ENCODE measurements at regions not wholly inside any gene's neighbourhood (a gene's known extent, or its start where the extent isn't known, plus 50 kb on each side); places are given as distances from the start of the nearest gene placed in this dataset.

- TF ChIP-seq CTCF (IDR thresholded peaks at IDR 0.05), result no peak
- no peak for TF ChIP-seq POLR2A (IDR thresholded peaks at IDR 0.05)
Observed at GRCh38 chr12:61808856-61809255, 451.3 kb upstream of the USP15 start.
